OCI-LY1 (cell line): ENCODE measurements at regions not wholly inside any gene's neighbourhood (a gene's known extent, or its start where the extent isn't known, plus 50 kb on each side); places are given as distances from the start of the nearest gene placed in this dataset.

ENCODE experiments used
- EZH2 ChIP-seq: fragments of 200-600 bp; sonication (generic), shearing (Covaris generic); IDR thresholded peaks from 2 replicates; pipeline ENCODE4 v1.8.0; 2017; ENCODE audit warnings: borderline replicate concordance, mixed run types, mild to moderate bottlenecking, antibody characterized with exemption, low read length, moderate library complexity, mixed read lengths
- TF ChIP-seq, protein P1 (sequence below): fragments of 200-600 bp; sonication (generic), shearing (Covaris generic); IDR thresholded peaks from 2 replicates; pipeline ENCODE4 v1.5.1; 2017; ENCODE audit warnings: mild to moderate bottlenecking, antibody characterized with exemption, low read length, moderate library complexity, mixed read lengths

GRCh38 chr21:33126569-33126968 lies 56.6 kb downstream of the OLIG1 start:
- TF ChIP-seq, protein P1, sequence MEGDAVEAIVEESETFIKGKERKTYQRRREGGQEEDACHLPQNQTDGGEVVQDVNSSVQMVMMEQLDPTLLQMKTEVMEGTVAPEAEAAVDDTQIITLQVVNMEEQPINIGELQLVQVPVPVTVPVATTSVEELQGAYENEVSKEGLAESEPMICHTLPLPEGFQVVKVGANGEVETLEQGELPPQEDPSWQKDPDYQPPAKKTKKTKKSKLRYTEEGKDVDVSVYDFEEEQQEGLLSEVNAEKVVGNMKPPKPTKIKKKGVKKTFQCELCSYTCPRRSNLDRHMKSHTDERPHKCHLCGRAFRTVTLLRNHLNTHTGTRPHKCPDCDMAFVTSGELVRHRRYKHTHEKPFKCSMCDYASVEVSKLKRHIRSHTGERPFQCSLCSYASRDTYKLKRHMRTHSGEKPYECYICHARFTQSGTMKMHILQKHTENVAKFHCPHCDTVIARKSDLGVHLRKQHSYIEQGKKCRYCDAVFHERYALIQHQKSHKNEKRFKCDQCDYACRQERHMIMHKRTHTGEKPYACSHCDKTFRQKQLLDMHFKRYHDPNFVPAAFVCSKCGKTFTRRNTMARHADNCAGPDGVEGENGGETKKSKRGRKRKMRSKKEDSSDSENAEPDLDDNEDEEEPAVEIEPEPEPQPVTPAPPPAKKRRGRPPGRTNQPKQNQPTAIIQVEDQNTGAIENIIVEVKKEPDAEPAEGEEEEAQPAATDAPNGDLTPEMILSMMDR, result no peak
- TF ChIP-seq EZH2, result no peak
